ENCODE measurements at regions not wholly inside any gene's neighbourhood (a gene's known extent, or its start where the extent isn't known, plus 50 kb on each side); places are given as distances from the start of the nearest gene placed in this dataset.

GRCh38 chr18:43572163-43572562 is 294.9 kb upstream of the SYT4 start:
- ChIA-PET CTCF (no interaction called here), POLR2A (no interaction called here)
- H3K4me1 Mint-ChIP-seq (ENCODE audit: low read depth), result no peaks in the 10 kb centered on the region
- Histone ChIP-seq H3K36me3 (ENCODE audit: insufficient read depth, low read length) (no peaks in the 10 kb centered on the region), H3K27ac (ENCODE audit: low read depth in 1 of 2, low read length in 2 of 2) (no peak overlapping the region), H3K27me3 (ENCODE audit: control insufficient read depth in 1 of 2, insufficient read depth in 2 of 2, low read length in 2 of 2) (no peaks in the 10 kb centered on the region), H3K4me1 (ENCODE audit: insufficient read depth, low read length) (no peaks in the 10 kb centered on the region), H3K9me3 (ENCODE audit: control insufficient read depth in 1 of 2, insufficient read depth in 1 of 2, low read length in 2 of 2) (no peaks in the 10 kb centered on the region), H3K4me3 (ENCODE audit: low read length) (no peak overlapping the region)
- H3K27me3 Mint-ChIP-seq, result no peaks in the 10 kb centered on the region
- no peak overlapping the region for H3K27ac Mint-ChIP-seq
- TF ChIP-seq CTCF (IDR thresholded peaks at IDR 0.05), result no peak
- intact Hi-C loops (cut with DNase I, micrococcal nuclease), result no loop called here
- no peaks in the 10 kb centered on the region for H3K9me3 Mint-ChIP-seq
- H3K4me3 Mint-ChIP-seq, result no peak overlapping the region
- ATAC-seq (ENCODE audit: poor library complexity), result no peak
- no peak for DNase-seq
- no peaks in the 10 kb centered on the region for H3K36me3 Mint-ChIP-seq (ENCODE audit: low read depth)

- no peak overlapping the region for H3K4me3 ChIP-seq (ENCODE audit: low read length)
- H3K36me3 Mint-ChIP-seq (ENCODE audit: low read depth), result no peaks in the 10 kb centered on the region
- H3K4me1 ChIP-seq (ENCODE audit: insufficient read depth, low read length), result no peaks in the 10 kb centered on the region
- ChIA-PET POLR2A (no interaction called here), CTCF (no interaction called here)
- H3K4me1 Mint-ChIP-seq (ENCODE audit: low read depth), result no peaks in the 10 kb centered on the region
- no peaks in the 10 kb centered on the region for H3K27me3 Mint-ChIP-seq
- no peaks in the 10 kb centered on the region for H3K27me3 ChIP-seq (ENCODE audit: control insufficient read depth in 1 of 2, insufficient read depth in 2 of 2, low read length in 2 of 2)
- no peak overlapping the region for H3K27ac ChIP-seq (ENCODE audit: low read depth in 1 of 2, low read length in 2 of 2)
- no peaks in the 10 kb centered on the region for H3K9me3 Mint-ChIP-seq
- ATAC-seq (ENCODE audit: poor library complexity) (no peak), DNase-seq (no peak)
- intact Hi-C loops (cut with DNase I, micrococcal nuclease), result no loop called here
- no peak overlapping the region for H3K27ac Mint-ChIP-seq
- no peak for TF ChIP-seq CTCF (IDR thresholded peaks at IDR 0.05)
- no peaks in the 10 kb centered on the region for H3K9me3 ChIP-seq (ENCODE audit: control insufficient read depth in 1 of 2, insufficient read depth in 1 of 2, low read length in 2 of 2)
- H3K4me3 Mint-ChIP-seq, result no peak overlapping the region
- H3K36me3 ChIP-seq (ENCODE audit: insufficient read depth, low read length), result no peaks in the 10 kb centered on the region
Measured at GRCh38 chr18:43574974-43575373, 297.7 kb upstream of the SYT4 start.

GRCh38 chr18:43578211-43578610 is 300.9 kb upstream of the SYT4 start:
- no peaks in the 10 kb centered on the region for H3K27me3 ChIP-seq (ENCODE audit: control insufficient read depth in 1 of 2, insufficient read depth in 2 of 2, low read length in 2 of 2)
- intact Hi-C loops (cut with DNase I, micrococcal nuclease), result no loop called here
- no peak for TF ChIP-seq CTCF (IDR thresholded peaks at IDR 0.05)
- H3K9me3 Mint-ChIP-seq, result no peaks in the 10 kb centered on the region
- H3K9me3 ChIP-seq (ENCODE audit: control insufficient read depth in 1 of 2, insufficient read depth in 1 of 2, low read length in 2 of 2), result no peaks in the 10 kb centered on the region
- H3K4me3 ChIP-seq (ENCODE audit: low read length), result no peak overlapping the region
- DNase-seq (no peak), ATAC-seq (ENCODE audit: poor library complexity) (no peak)
- H3K36me3 Mint-ChIP-seq (ENCODE audit: low read depth), result no peaks in the 10 kb centered on the region
- ChIA-PET CTCF (no interaction called here), POLR2A (no interaction called here)
- no peak overlapping the region for H3K4me3 Mint-ChIP-seq
- H3K4me1 ChIP-seq (ENCODE audit: insufficient read depth, low read length), result no peaks in the 10 kb centered on the region
- H3K27me3 Mint-ChIP-seq, result no peaks in the 10 kb centered on the region
- no peaks in the 10 kb centered on the region for H3K36me3 ChIP-seq (ENCODE audit: insufficient read depth, low read length)
- H3K4me1 Mint-ChIP-seq (ENCODE audit: low read depth), result no peaks in the 10 kb centered on the region
- H3K27ac Mint-ChIP-seq, result no peak overlapping the region
- H3K27ac ChIP-seq (ENCODE audit: low read depth in 1 of 2, low read length in 2 of 2), result no peak overlapping the region
